Sigmoid colon (tissue), 6 donors: ENCODE measurements at regions not wholly inside any gene's neighbourhood (a gene's known extent, or its start where the extent isn't known, plus 50 kb on each side); places are given as distances from the start of the nearest gene placed in this dataset.
"Not testable (repeated sequence)": the region's sequence is repeated elsewhere in the genome, so short reads cannot be mapped to it uniquely, and the experiment has no call there.

Experiments
- DNase-seq: peaks from one replicate; pipeline ENCODE4 v3.0.0-alpha.2; 2019
- H3K27ac ChIP-seq, 4 donors: fragments of 200-600 bp; sonication (generic); one replicate each; pipeline ENCODE4 v1.5.1; 2016 to 2019; ENCODE audit warnings: mild to moderate bottlenecking in 1 of 4
- H3K27me3 ChIP-seq, 3 donors: fragments of 200-600 bp; sonication (generic); one replicate each; pipeline ENCODE4 v1.5.1; 2019; ENCODE audit warnings: mild to moderate bottlenecking in 1 of 3
- H3K36me3 ChIP-seq, 4 donors: fragments of 200-600 bp; sonication (generic); one replicate each; pipeline ENCODE4 v1.5.1; 2016 to 2019
- H3K4me1 ChIP-seq, 4 donors: fragments of 200-600 bp; sonication (generic); one replicate each; pipeline ENCODE4 v1.5.1; 2017 to 2019
- H3K4me3 ChIP-seq, 4 donors: fragments of 200-600 bp; sonication (generic); one replicate each; pipeline ENCODE4 v1.5.1; 2017 to 2019; ENCODE audit warnings: mild to moderate bottlenecking in 2 of 4, moderate library complexity in 1 of 4
- H3K9me3 ChIP-seq, 4 donors: fragments of 200-600 bp in 3 of 4; sonication (generic) in 3 of 4; one replicate each; pipeline versions ENCODE4 v1.5.1 to v1.6.1; 2013 to 2019
- EP300 ChIP-seq, 4 donors: sonication (generic); formaldehyde crosslinking; IDR thresholded peaks; one replicate each; pipeline ENCODE4 v1.6.1; 2017; ENCODE audit warnings: antibody characterized with exemption in 4 of 4
- POLR2A ChIP-seq, 2 donors: fragments of 450-650 bp; IDR thresholded peaks; one replicate each; pipeline ENCODE4 v1.6.1; 2016; ENCODE audit warnings: antibody characterized with exemption in 2 of 2, mild to moderate bottlenecking in 2 of 2, moderate library complexity in 2 of 2
- POLR2AphosphoS5 ChIP-seq, 4 donors: sonication (generic); formaldehyde crosslinking; IDR thresholded peaks; one replicate each; pipeline ENCODE4 v1.6.1; 2017; ENCODE audit warnings: antibody characterized with exemption in 4 of 4
- WGBS, 2 donors: extraction: QIAGEN DNeasy Blood & Tissue Kit; methylation state at CpG; one replicate each; pipeline ENCODE4 v1.1.7; 2013; 5-methylcytosine and 5-hydroxymethylcytosine counted together
- intact Hi-C: fragments of 100-400 bp; cut with DNase I; formaldehyde crosslinking; loops from one replicate; pipeline ENCODE4 v1.15.1; 2023
- TF ChIP-seq, protein P1 (sequence below), 4 experiments: fragments of 450-650 bp in 3 of 4; fragments of 200-600 bp in 1 of 4; IDR thresholded peaks; one replicate each; pipeline ENCODE4 v1.5.1; 2016 to 2019; ENCODE audit warnings: antibody characterized with exemption in 4 of 4, mild to moderate bottlenecking in 3 of 4, moderate library complexity in 2 of 4
- donor health status: healthy with polysubstance abuse.
- donor health status: healthy.

- Histone ChIP-seq H3K36me3 (no peaks in the 10 kb centered on the region), H3K27ac (no peak overlapping the region), H3K27me3 (no peaks in the 10 kb centered on the region), H3K4me1 (peaks cover 0 to 50% (median 32%) of the 10 kb centered on the region in 4 donors), H3K9me3 (no peaks in the 10 kb centered on the region), H3K4me3 (no peak overlapping the region)
- intact Hi-C loops = loop anchor here (10.0 kb wide), 1 partner anchor 144 kb away; no protein-coding TSS in a partner anchor
- TF ChIP-seq, protein P1, sequence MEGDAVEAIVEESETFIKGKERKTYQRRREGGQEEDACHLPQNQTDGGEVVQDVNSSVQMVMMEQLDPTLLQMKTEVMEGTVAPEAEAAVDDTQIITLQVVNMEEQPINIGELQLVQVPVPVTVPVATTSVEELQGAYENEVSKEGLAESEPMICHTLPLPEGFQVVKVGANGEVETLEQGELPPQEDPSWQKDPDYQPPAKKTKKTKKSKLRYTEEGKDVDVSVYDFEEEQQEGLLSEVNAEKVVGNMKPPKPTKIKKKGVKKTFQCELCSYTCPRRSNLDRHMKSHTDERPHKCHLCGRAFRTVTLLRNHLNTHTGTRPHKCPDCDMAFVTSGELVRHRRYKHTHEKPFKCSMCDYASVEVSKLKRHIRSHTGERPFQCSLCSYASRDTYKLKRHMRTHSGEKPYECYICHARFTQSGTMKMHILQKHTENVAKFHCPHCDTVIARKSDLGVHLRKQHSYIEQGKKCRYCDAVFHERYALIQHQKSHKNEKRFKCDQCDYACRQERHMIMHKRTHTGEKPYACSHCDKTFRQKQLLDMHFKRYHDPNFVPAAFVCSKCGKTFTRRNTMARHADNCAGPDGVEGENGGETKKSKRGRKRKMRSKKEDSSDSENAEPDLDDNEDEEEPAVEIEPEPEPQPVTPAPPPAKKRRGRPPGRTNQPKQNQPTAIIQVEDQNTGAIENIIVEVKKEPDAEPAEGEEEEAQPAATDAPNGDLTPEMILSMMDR (IDR thresholded peaks at IDR 0.05) = no peak
- no peak for TF ChIP-seq POLR2AphosphoS5 (IDR thresholded peaks at IDR 0.05)
- no peak for TF ChIP-seq EP300 (IDR thresholded peaks at IDR 0.05)
- 51 to 69% methylated on average over 3 of the region's 3 CpGs for WGBS, 2 donors
- no peak for DNase-seq
Observed at GRCh38 chr2:207229161-207229560, 63.4 kb upstream of the KLF7 start.

DNA sequence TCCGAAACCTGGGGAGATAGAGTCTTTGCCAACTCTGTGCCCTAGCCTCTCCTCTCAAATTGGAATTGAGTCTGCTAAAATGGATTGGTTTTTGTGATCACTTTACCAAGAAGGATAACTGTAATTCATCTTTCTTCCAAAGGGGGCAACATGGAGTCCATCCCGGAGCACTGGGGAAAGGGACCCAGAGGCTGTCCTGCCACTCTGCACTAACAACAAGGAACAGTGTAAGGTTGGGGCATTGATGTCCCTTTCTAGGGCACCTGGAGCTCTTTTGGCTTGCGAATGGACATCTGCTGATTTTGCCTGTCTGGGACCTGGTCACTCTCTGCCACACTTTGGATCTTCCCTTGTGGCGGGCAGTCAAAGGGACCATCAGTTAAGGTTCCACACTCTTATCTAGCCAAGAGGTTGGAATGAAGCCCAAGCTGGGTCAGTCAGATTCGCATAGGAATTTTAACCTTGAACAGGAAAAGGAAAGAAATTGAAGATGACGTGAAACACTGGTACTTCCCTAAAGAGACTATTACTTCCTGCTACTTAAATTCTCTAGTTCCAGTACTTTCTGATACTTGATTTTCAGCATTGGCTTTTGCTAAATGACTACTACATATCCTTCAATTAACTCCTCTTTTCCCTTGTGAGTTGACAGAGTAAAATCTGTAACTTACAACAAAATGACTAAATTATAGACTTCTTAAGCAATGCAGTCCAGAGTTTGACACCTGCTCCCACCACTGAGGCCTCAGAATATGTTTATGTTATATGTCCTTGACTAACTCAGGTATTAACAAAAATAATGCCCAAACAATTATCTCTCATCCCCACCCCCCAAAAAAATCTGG is 64.7 kb upstream of the KLF7 start:
- intact Hi-C loops = no loop called here
- Histone ChIP-seq H3K27ac (peak overlapping the region in 1 of 4 donors; percentile 14), H3K4me3 (no peak overlapping the region), H3K36me3 (no peaks in the 10 kb centered on the region), H3K9me3 (no peaks in the 10 kb centered on the region), H3K27me3 (no peaks in the 10 kb centered on the region), H3K4me1 (peaks cover 0 to 39% (median 32%) of the 10 kb centered on the region in 4 donors)
- no peak for DNase-seq
- TF ChIP-seq, protein P1 (IDR thresholded peaks at IDR 0.05) = peak in 1 of 4 experiments; percentile 33
- TF ChIP-seq POLR2AphosphoS5 (IDR thresholded peaks at IDR 0.05) (no peak), EP300 (IDR thresholded peaks at IDR 0.05) (no peak)
- 72 to 74% methylated on average over 6 of the region's 6 CpGs for WGBS, 2 donors

DNA sequence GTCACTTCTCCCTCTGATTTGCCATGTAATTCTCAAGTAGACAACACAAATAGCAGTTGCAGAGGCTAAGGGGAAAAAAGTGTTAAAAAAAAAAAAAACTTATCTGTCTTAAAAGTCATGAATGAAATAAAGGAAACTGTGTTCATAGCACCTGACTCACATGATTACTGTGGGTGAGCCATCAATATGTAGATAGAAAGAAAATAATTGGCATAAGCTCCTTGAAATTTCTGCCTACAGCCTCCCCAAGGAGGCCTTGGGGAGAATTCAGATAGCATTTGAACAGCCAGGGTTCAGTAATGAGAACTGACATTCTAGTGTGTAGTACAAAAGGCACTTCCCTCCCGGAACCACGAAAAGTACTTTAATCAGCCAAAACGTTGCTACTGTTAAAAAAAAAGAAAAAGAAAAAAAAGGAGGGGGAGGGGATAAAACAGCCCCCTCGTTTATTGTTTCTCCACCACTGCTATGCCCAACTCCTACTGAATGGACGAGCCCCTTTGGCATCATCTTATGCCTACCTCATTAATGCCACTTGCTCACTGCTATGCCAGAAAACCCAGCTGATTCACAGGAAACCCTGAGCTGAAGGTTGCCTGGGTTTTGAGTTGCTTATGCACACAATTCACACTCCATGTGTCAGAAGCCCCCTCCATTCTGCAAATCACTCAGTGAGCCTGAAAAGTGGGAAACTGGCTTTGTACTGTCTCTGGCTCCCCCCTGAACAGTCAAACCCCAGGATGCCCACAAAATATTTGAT is 65.5 kb upstream of the KLF7 start:
- no peak overlapping the region for H3K4me3 ChIP-seq
- H3K4me1 ChIP-seq = peaks cover 0 to 39% (median 32%) of the 10 kb centered on the region in 4 donors
- no peaks in the 10 kb centered on the region for H3K36me3 ChIP-seq
- H3K27ac ChIP-seq = peak overlapping the region in 1 of 4 donors; percentile 14
- WGBS, 2 donors = 44 to 77% methylated on average over 5 of the region's 5 CpGs
- no peak for TF ChIP-seq POLR2AphosphoS5 (IDR thresholded peaks at IDR 0.05)
- TF ChIP-seq POLR2A (IDR thresholded peaks at IDR 0.05) = no peak
- H3K9me3 ChIP-seq = no peaks in the 10 kb centered on the region
- intact Hi-C loops = no loop called here
- no peaks in the 10 kb centered on the region for H3K27me3 ChIP-seq
- no peak for DNase-seq

GRCh38 chr2:207231967-207232366 is 66.2 kb upstream of the KLF7 start:
- H3K27ac ChIP-seq = no peak overlapping the region
- no peaks in the 10 kb centered on the region for H3K27me3 ChIP-seq
- no peak for TF ChIP-seq EP300 (IDR thresholded peaks at IDR 0.05)
- no peak for TF ChIP-seq POLR2A (IDR thresholded peaks at IDR 0.05)
- TF ChIP-seq, protein P1 (IDR thresholded peaks at IDR 0.05) = no peak
- no peak for TF ChIP-seq POLR2AphosphoS5 (IDR thresholded peaks at IDR 0.05)
- H3K9me3 ChIP-seq = no peaks in the 10 kb centered on the region
- H3K4me1 ChIP-seq = peaks cover 0 to 33% (median 26%) of the 10 kb centered on the region in 4 donors
- intact Hi-C loops = no loop called here
- WGBS, 2 donors = 75 to 85% methylated on average over 4 of the region's 4 CpGs
- no peaks in the 10 kb centered on the region for H3K36me3 ChIP-seq
- no peak for DNase-seq
- no peak overlapping the region for H3K4me3 ChIP-seq

DNA sequence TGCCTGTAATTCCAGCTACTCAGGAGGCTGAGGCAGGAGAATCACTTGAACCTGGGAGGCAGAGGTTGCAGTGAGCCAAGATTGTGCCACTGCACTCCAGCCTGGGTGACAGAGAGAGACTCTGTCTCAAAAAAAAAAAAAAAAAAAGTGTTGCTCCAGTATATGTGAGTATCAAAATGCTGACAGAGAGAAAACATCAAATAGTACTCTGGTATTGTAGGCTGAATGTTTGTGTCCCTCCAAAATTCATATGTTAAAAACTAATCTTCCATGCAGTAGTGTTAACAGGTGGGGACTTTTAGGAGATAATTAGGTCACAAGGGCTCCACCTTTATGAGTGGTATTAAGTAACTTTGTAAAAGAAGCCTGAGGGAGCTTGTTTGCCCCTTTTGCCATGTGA is 67.4 kb upstream of the KLF7 start:
- intact Hi-C loops, DNase-seq, H3K27me3 ChIP-seq, H3K4me3 ChIP-seq, H3K36me3 ChIP-seq, H3K9me3 ChIP-seq: not testable (repeated sequence)
- H3K27ac ChIP-seq = peak overlapping the region in 1 of 4 donors; percentile 8
- H3K4me1 ChIP-seq = peaks cover 0 to 21% (median 14%) of the 10 kb centered on the region in 4 donors
